ENCODE measurements at regions not wholly inside any gene's neighbourhood (a gene's known extent, or its start where the extent isn't known, plus 50 kb on each side); places are given as distances from the start of the nearest gene placed in this dataset.

DNA sequence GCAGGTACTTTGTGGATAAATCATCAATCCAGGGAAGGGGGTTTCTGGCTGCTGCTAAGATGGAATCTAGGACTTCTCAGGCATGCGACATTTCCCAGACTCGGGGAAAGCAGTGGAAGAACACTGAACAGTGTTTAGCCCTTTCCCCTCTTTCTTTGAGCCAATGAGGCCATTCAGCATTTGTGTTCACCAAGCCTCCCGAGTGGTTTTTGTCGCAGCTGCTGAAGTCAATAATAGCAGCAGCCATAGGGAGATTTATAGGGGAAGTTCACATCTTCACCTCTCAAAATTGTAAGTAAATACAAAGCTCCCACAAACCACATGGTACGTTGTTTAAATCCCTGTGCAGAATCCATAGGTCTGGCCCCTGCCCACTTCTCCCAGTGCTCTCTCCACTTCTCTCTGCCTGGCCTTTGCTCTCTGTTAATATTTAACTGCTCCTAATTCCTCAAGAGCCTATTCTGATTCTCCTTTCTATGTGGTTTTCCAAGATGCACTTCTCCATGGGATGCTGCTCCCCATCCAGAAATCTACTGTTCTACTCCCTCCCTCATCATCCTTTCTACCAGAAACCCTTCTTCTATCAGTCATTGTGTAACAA lies 230.7 kb downstream of the SHQ1 start:
- H3K4me3 ChIP-seq (ENCODE audit: insufficient read depth, low read depth, low read length), result no peak overlapping the region
- no peak for FAIRE-seq
- H3K9ac ChIP-seq (ENCODE audit: low read length), result no peak overlapping the region
- H3K4me1 ChIP-seq (ENCODE audit: insufficient read depth, low read length), result no peaks in the 10 kb centered on the region
- Mint-ChIP-seq H3K36me3 (ENCODE audit: low read depth, unreplicated experiment) (no peaks in the 10 kb centered on the region), H3K4me3 (ENCODE audit: unreplicated experiment) (no peak overlapping the region), H3K4me1 (ENCODE audit: low read depth, unreplicated experiment) (peaks cover 2% of the 10 kb centered on the region), H3K27me3 (ENCODE audit: low read depth, unreplicated experiment) (peaks cover 14% of the 10 kb centered on the region), H3K27ac (ENCODE audit: unreplicated experiment) (no peak overlapping the region), H3K9me3 (ENCODE audit: unreplicated experiment) (peaks cover 9% of the 10 kb centered on the region)
- H3K9me3 ChIP-seq (ENCODE audit: insufficient read depth, low read depth, low read length), result no peaks in the 10 kb centered on the region
- H3K27me3 ChIP-seq (ENCODE audit: insufficient read depth, low read length), result peaks cover 13% of the 10 kb centered on the region
- H3K4me2 ChIP-seq (ENCODE audit: low read length), result no peak overlapping the region
- DNase-seq (ENCODE audit: low read depth), result no peak
- no peaks in the 10 kb centered on the region for H3K36me3 ChIP-seq (ENCODE audit: insufficient read depth, low read length)
- H2AFZ ChIP-seq (ENCODE audit: low read depth, low read length), result no peak overlapping the region
- TF ChIP-seq, protein P1, sequence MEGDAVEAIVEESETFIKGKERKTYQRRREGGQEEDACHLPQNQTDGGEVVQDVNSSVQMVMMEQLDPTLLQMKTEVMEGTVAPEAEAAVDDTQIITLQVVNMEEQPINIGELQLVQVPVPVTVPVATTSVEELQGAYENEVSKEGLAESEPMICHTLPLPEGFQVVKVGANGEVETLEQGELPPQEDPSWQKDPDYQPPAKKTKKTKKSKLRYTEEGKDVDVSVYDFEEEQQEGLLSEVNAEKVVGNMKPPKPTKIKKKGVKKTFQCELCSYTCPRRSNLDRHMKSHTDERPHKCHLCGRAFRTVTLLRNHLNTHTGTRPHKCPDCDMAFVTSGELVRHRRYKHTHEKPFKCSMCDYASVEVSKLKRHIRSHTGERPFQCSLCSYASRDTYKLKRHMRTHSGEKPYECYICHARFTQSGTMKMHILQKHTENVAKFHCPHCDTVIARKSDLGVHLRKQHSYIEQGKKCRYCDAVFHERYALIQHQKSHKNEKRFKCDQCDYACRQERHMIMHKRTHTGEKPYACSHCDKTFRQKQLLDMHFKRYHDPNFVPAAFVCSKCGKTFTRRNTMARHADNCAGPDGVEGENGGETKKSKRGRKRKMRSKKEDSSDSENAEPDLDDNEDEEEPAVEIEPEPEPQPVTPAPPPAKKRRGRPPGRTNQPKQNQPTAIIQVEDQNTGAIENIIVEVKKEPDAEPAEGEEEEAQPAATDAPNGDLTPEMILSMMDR (IDR thresholded peaks at IDR 0.05; ENCODE audit: insufficient read depth, low read depth, low read length), result no peak
- no peak overlapping the region for H3K27ac ChIP-seq (ENCODE audit: low read depth, low read length)
- H4K20me1 ChIP-seq (ENCODE audit: insufficient read depth, low read length), result no peaks in the 10 kb centered on the region
- no peaks in the 10 kb centered on the region for H3K79me2 ChIP-seq (ENCODE audit: insufficient read depth, low read length)

DNA sequence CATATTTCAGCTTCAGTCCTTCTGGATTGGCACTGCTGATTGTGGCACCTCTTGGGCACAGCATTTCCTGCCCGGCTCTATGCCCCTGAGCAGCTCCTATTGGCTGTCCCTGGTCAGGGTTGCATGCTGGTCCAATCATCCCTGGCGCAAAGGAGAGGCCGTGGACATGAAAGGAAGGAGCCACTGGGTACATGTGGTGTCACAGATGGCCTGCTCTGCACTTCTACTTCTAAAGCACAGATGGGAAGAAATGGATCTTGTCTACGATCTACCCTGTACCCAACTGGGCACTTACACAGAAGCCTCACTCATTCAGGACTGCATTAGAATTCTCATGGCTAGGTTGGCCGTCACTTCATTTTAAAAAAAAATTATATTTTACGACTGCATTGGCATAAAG lies 232.5 kb downstream of the SHQ1 start:
- no peaks in the 10 kb centered on the region for H3K9me3 ChIP-seq (ENCODE audit: insufficient read depth, low read depth, low read length)
- H3K36me3 ChIP-seq (ENCODE audit: insufficient read depth, low read length), result no peaks in the 10 kb centered on the region
- Mint-ChIP-seq H3K4me1 (ENCODE audit: low read depth, unreplicated experiment) (peaks cover 2% of the 10 kb centered on the region), H3K27me3 (ENCODE audit: low read depth, unreplicated experiment) (peaks cover 14% of the 10 kb centered on the region), H3K9me3 (ENCODE audit: unreplicated experiment) (peaks cover 9% of the 10 kb centered on the region), H3K4me3 (ENCODE audit: unreplicated experiment) (no peak overlapping the region), H3K27ac (ENCODE audit: unreplicated experiment) (no peak overlapping the region), H3K36me3 (ENCODE audit: low read depth, unreplicated experiment) (no peaks in the 10 kb centered on the region)
- H3K79me2 ChIP-seq (ENCODE audit: insufficient read depth, low read length), result no peaks in the 10 kb centered on the region
- FAIRE-seq (no peak), DNase-seq (ENCODE audit: low read depth) (no peak)
- no peak overlapping the region for H3K4me3 ChIP-seq (ENCODE audit: insufficient read depth, low read depth, low read length)
- H2AFZ ChIP-seq (ENCODE audit: low read depth, low read length), result no peak overlapping the region
- no peaks in the 10 kb centered on the region for H3K4me1 ChIP-seq (ENCODE audit: insufficient read depth, low read length)
- TF ChIP-seq, protein P1 (IDR thresholded peaks at IDR 0.05; ENCODE audit: insufficient read depth, low read depth, low read length), result no peak
- TF ChIP-seq EZH2 (IDR thresholded peaks at IDR 0.05; ENCODE audit: insufficient read depth, low read length), result no peak
- peaks cover 13% of the 10 kb centered on the region for H3K27me3 ChIP-seq (ENCODE audit: insufficient read depth, low read length)
- H3K27ac ChIP-seq (ENCODE audit: low read depth, low read length), result no peak overlapping the region
- H3K9ac ChIP-seq (ENCODE audit: low read length), result no peak overlapping the region
- no peaks in the 10 kb centered on the region for H4K20me1 ChIP-seq (ENCODE audit: insufficient read depth, low read length)
- no peak overlapping the region for H3K4me2 ChIP-seq (ENCODE audit: low read length)

DNA sequence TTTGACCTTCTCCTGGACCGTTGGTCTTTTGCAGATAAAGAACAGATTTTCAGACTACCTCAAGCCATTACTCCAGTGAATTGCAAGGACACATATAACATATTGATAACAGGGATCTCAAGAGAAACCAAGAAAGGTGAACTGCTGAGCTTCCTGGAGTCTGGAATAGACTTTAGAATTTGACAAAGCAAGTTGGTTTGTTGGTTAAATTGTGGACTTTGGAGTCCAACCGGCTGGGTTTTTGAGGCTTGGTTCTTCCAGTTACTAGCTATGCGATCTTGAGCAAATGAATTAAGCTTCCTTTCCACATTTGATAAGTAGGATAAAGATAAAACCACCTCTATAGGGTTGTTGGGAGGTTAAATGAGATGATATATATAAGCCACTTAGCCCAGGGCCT lies 233.1 kb downstream of the SHQ1 start:
- Histone ChIP-seq H3K79me2 (ENCODE audit: insufficient read depth, low read length) (no peaks in the 10 kb centered on the region), H3K27ac (ENCODE audit: low read depth, low read length) (no peak overlapping the region), H3K9me3 (ENCODE audit: insufficient read depth, low read depth, low read length) (no peaks in the 10 kb centered on the region), H3K36me3 (ENCODE audit: insufficient read depth, low read length) (no peaks in the 10 kb centered on the region), H3K27me3 (ENCODE audit: insufficient read depth, low read length) (peaks cover 13% of the 10 kb centered on the region), H3K4me2 (ENCODE audit: low read length) (no peak overlapping the region), H3K9ac (ENCODE audit: low read length) (no peak overlapping the region), H4K20me1 (ENCODE audit: insufficient read depth, low read length) (no peaks in the 10 kb centered on the region), H3K4me3 (ENCODE audit: insufficient read depth, low read depth, low read length) (no peak overlapping the region), H3K4me1 (ENCODE audit: insufficient read depth, low read length) (no peaks in the 10 kb centered on the region), H2AFZ (ENCODE audit: low read depth, low read length) (no peak overlapping the region)
- Mint-ChIP-seq H3K27me3 (ENCODE audit: low read depth, unreplicated experiment) (peaks cover 14% of the 10 kb centered on the region), H3K36me3 (ENCODE audit: low read depth, unreplicated experiment) (no peaks in the 10 kb centered on the region), H3K4me3 (ENCODE audit: unreplicated experiment) (no peak overlapping the region), H3K4me1 (ENCODE audit: low read depth, unreplicated experiment) (peaks cover 2% of the 10 kb centered on the region), H3K9me3 (ENCODE audit: unreplicated experiment) (peaks cover 9% of the 10 kb centered on the region), H3K27ac (ENCODE audit: unreplicated experiment) (no peak overlapping the region)
- DNase-seq (ENCODE audit: low read depth) (no peak), FAIRE-seq (no peak)
- TF ChIP-seq EZH2 (IDR thresholded peaks at IDR 0.05; ENCODE audit: insufficient read depth, low read length), result no peak
- TF ChIP-seq, protein P1 (IDR thresholded peaks at IDR 0.05; ENCODE audit: insufficient read depth, low read depth, low read length), result no peak

Data from astrocyte (in vitro differentiated cells and primary cell).